HG02610 (cell line): ENCODE measurements at regions not wholly inside any gene's neighbourhood (a gene's known extent, or its start where the extent isn't known, plus 50 kb on each side); places are given as distances from the start of the nearest gene placed in this dataset.
"Not testable (repeated sequence)": the region's sequence is repeated elsewhere in the genome, so short reads cannot be mapped to it uniquely, and the experiment has no call there.

Experiments used
- ATAC-seq: cut with Tn5 transposase; IDR thresholded peaks from one replicate; pipeline ENCODE4 v1.9.1; 2021; ENCODE audit warnings: mild to moderate bottlenecking, moderate library complexity; ENCODE audit not compliant: unreplicated experiment

DNA sequence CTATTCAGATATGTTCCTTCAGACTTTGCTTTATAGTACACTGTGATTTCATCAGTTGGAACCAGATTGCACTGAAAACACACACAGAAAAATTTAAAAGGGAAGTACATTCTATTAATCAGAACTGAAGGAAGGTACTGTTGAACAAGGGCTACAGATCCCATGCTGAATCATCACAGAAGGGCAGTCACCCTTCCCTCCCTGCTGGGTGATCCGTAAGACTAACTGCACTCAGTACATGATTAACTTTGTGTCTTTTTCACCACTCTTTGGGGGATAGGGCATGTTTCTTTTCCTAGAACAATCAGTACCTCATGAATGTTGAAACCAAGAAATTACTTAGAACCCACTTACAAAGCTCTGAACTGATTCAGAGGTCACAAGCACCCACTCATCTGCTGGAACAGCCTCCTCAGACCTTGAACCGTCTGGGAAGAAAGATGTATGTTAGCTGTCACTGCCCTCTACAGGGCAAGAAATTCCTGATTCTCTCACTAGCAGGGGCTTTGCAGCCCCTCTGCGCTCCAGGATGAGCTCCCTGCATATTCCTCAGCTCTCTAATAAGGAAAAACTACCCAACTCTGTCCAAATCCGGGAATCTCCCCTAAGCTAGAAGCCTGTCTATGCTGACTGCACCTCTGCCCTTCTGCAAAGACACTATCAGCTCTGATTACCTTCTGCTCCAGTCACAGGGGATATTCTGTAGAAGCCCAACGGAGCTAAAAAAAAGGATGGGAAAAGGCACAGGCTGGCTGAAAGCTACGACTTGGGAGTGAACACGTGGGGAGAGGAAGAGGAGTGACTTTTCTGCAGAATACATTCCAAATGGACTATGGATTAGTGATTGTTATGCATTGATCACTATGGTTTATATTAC, 51.0 kb downstream of the IARS1 start:
- ATAC-seq: no peak

DNA sequence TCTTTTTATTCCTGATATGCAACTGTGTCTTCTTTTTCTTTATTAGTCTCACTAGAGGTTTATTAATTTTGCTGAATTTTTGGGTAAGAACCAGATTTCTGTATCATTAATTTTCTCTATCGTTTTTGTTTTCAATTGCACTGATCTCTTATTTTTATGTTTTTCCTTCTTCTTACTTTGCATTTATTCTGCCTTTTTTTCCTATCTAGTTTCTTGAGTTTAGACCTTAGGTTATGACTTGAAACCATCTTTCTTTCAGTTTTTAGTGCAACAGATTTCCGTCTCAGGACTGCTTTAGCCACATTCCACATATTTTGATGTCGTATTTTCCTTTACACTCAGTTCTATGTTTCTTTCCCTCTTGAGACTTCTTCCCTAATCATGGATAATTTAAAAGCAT, 56.6 kb downstream of the IARS1 start:
- ATAC-seq: no peak

DNA sequence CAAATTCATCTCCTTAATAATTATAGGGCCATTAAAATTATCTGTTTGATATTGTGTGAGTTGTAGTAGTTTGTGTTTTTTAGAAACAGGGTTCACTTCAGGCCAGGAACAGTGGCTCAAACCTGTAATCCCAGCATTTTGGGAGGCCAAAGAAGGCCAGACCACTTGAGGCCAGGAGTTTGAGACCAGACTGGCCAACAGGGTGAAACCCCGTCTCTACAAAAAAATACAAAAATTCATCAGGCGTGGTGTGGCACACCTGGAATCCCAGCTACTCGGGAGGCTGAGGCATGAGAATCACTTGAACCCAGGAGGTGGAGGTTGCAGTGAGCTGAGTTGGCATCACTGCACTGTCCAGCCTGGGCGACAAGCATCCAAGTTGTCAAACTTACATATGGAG, 57.0 kb downstream of the IARS1 start:
- ATAC-seq: no peak

DNA sequence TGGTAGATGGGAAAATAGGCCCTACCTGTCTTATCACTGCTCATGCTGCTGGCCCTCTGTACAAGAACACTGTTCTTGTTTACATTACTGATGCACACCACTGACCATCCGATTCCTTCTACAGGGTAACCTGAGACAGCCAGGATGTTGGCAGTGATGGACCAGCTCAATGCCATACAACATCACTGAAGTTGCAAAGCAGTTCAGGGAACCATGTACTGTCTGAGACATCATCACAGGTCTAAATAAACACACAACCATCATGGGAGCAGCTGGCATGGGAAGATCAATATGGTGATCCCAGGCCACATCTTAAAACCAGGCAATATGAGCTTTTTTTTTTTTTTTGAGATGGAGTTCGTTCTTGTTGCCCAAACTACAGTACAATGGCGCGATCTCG, 59.0 kb downstream of the IARS1 start:
- ATAC-seq: no peak

DNA sequence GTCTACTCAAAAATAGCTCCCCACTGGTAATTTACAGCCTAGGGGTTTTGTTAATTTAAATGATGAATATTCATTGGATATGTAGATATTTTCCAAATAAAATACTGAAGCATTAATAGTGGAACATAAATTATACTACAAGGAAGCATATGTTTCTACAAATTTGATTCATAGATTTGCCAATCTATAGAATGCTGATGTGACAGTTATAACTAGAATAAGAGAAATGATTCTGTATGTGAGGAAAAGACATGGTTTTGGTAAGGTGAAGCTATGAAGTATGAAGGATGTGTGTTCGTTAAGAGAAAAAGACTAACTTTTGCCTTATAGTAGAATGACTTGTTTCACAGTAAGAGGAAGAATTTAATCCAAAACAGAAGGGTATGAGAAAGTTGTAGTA, 61.3 kb downstream of the IARS1 start:
- no peak for ATAC-seq

DNA sequence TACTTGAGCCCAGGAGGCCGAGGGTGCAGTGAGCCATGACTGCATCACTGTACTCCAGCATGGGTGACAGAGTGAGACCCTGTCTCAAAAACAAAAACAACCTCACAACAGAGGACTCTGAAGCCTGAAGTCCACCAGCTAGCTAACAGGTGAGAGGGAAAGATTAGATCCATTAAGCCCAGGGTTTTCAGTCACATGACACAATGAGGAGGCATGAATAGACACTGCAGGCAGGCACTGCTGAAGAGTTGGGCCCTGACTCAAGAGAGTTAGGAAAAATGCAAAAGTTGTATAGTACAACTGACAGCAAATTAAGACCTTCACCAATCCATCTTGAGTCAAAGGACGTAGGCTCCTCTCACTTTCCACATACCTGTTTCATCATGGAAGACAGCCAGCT, 64.9 kb downstream of the IARS1 start:
- no peak for ATAC-seq

DNA sequence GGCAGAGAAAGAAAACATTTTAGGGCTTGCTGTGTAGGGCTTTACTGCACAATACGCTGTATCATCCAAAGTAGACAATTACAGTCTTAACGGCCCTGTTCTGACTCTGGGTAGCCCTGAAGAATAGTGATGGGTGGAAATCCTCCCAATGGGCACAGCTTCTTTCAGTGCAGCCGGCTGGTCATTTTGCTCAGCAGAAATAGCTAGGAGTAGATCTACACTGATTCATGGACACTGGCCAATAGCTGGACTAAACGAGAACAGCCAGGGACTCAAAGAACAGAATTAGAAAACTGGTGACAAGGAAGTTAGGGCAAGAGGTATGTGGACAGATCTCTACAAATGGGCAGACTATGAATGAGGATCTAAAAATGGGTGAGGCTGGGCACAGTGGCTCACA, 69.3 kb downstream of the IARS1 start:
- no peak for ATAC-seq

DNA sequence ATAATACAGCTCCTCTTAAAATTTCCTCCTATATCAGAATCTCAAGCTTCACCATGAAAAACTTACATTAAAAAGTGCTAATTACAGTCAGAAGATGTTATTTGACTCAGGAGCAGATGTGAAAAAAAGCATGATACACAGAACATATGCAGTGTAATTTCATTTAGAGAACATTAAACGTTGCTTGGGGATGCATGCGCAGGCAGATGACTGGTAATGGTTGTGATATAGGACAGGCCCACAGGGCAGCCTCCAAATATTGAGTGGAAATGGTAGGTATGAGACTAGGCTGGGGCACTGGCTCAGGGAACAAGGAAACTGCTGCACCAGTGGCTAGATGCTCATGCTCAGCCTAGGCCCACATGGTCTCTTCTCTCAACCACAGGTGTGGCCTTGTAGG, 69.7 kb downstream of the IARS1 start:
- ATAC-seq: no peak

DNA sequence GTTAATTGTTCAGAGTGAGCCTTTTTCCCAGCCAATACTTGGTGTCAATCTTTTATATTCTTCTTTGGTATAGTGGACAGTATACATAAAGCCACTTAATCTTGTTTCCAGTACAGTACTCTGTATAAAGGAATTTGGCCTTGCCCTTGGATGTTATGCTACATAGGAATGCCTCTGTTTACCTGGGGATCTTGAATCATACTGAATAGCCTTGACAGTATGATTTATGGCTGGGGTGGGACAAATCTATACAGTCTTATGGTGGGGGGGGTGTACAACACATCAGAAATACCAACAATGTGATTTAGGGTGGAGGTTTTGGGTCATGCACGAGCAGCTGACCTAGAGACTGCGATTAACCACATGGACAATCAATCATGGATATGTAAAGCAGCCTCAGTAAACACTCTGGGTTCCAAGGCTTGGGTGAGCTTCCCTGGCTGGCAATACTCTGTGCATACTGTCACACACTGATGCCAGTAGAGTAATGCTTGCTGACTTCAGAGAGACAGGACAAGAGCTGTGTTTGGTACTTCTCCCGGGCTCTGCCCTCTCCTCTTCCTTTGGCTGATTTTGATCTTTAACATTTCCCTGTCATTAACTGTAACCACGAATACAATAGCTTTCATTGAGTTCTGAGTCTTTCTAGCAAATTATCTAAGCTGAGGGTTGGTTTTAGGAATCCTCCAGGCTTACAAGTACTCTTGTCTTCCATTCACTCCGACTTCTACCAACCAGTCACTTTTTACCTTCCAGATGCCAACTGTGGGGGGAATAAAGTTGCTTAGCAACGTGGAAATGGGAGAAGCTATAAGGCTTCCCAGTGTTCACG, 84.6 kb downstream of the IARS1 start:
- ATAC-seq: no peak

DNA sequence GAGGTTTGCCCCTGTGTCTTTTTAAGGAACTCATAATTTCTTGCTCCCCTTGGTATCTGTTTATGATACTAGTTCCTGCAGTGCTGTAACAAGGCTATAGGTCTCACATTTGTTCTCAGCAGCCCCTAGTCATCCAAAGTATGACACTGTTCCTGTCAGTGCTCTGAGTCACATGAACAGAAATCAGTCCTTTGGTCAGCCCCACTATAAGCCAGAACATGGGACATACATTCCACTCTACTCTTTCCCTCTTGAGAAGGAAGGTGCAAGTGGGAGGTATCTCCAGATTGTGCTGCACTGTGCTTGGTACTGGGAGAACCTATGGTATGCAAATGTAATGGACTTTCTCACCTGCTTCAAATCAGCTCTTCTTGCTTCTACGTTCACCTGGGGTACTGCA, 87.0 kb downstream of the IARS1 start:
- ATAC-seq: no peak

DNA sequence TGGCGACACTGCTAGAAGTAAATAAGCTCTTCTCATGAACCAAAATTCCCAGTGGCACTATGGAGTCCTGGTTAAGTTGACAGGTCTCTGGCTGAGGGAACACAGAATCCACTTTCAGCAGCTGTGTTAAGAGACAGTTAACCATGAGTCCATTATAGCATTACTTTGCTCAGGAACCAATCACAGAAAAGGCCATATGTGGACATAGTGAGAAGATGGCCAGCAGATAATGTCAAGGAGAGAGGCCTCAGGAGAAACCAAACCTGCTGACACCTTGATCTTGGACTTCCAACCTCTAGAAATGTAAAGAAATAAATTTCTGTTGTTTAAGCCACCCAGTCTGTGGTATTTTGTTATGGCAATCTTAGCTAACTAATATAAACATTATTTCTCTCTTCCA, 88.7 kb upstream of the SPTLC1 start:
- not testable (repeated sequence) for ATAC-seq

DNA sequence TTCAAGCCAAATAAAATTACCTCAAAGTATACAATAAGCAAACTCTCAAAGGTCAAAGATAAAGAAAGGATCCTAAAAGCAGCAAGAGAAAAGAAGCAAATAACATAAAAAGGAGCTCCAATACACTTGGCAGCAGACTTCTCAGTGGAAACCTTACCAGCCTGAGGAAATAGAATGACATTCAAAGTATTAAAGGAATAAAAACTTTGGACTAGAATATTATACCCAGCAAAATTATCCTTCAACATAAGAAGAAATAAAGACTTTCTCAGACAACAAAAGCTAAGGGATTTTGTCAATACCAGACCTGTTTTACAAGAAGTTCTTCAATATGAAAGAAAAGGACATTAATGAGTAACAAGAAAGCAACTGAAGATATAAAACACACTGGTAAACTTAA, 83.0 kb upstream of the SPTLC1 start:
- ATAC-seq: not testable (repeated sequence)

DNA sequence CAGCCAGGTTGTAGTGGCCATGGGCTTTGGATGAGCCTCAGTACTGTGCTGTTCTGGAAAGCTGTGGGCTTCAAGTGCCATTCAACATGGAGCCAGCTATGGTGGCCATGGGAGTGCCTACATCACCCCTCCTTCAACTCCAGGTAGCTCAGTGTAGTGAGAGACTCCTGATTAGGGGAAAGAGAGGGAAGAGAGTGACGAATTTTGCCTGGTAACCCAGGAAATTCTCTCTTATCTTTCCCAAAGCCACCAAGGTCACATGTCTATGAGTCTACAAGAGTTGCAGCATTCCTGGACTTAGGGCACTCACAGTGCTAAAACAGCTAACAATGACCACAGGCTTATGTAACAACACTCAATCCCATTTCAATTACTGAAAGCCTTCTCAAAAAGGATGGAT, 81.7 kb upstream of the SPTLC1 start:
- no peak for ATAC-seq

DNA sequence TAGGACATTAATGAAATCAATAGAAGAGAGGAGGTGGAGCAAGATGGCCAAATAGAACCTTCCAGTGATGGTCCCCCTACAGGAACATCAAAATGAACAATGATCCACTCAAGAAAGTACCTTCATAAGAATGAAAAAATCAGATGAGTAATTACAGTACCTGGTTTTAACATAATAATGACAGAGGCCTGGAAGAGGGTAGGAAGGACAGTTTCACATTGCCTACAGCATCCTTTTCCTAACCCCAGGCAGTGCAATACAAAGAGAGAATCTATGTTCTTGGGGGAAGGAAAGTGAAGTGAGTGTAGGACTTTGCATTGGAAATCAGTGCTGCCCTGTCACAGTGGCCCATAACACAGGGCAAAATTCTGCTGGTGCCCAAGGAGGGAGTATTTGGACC, 81.2 kb upstream of the SPTLC1 start:
- ATAC-seq: no peak

DNA sequence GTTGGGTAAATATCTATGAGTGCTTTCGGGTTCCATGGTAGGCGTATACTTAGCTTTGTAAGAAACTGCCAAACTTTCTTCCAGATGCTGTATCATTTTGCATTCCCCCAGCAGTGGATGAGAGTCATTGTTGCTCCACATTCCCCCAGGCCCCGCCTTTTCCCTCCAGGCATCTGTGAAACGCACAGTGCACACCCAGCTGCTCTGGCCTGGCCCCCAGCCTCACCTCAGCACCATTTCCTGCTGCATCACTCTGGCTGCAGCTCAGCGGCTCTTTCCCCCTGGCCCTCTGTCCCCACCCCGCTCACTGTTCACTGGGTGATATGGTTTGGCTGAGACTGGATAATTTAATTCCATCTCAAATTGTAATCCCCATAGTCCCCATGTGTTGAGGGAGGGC, 76.6 kb upstream of the SPTLC1 start:
- ATAC-seq: no peak

DNA sequence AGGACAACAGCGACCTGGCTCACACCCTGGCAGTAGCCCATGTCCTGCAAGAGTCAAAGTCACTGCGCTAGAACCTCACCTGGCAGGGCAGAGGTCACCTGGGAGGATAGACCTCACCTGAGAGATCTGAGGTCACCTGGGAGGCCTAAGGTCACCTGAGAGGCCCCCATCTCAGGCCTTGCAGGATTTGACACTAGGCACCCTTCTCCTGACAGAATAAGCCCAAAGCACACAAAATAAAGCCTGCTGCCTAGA, 75.2 kb upstream of the SPTLC1 start:
- no peak for ATAC-seq

DNA sequence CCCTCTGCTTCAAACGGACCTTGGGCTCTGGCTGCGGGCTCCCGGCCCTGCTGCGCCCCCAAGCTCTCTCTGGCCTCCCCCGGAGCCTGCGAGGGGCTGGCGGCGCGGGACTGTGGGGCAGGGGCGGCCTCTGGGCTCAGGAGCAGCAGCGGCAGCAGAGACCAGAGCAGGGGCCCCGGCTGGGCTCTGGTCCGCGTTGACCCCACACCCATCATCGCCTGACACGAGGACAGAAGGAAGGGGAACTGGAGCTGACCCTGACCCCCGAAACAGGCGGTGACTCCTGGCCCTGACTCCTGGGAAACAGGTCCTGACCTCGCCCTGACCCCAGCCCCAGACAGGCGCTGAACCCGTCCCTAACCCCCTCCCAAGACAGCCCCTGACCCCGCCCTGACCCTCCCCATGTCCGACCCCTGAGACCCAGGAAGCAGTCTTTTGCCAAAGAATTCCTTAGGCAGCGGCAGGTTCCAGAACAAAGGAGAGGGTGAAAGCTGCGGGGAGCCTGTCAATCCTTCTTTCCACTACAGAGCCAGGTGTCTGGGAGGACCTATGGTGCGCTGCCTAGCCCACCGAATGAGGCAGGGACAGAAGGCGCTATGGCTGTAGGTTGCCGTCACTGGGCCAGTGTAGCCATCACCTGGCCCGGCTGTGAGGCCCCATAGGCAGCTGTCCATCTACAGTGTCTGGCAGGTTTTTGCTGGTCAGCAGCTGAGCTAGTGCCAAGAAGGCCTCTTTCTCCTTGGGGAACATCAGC, 74.7 kb upstream of the SPTLC1 start:
- ATAC-seq: no peak

DNA sequence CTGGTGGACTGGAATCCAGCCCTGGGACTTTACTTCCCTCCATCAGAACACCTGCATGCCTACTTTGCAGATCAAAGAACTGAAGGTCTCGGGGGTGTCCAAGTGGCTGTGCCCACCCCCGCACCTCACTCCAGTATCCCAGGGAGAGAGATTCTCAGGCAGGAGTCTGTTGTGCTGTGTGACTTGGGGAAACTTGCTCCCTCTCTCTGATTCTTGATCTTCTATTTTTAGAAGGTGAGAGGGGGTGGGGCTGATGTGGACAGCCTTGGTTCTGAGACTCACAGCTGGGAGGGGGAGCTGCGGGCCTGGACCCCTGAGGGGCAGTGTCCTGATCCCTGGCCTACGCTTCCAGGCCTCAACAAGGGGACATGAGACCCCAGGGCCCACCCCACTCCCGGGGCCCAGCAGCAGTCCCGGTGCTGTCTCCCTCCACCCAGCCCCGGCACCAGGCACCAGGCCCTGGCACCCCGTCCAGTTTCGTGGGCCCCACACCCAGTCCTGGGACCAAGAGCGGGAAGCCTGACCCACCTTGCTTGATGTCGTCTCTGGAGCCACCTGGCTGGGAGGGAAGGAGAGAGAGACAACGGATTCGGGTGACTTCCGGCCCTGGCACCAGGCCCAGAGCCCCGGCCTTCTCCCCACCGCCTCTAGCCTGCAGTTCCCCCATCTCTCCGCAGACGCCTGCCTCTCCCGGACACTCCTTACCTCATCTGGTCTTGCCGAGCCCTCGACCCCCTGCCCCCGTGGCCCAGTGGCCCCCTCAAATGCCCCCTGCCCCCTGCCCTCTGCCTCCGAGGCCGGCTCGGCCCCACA, 74.0 kb upstream of the SPTLC1 start:
- ATAC-seq: no peak

DNA sequence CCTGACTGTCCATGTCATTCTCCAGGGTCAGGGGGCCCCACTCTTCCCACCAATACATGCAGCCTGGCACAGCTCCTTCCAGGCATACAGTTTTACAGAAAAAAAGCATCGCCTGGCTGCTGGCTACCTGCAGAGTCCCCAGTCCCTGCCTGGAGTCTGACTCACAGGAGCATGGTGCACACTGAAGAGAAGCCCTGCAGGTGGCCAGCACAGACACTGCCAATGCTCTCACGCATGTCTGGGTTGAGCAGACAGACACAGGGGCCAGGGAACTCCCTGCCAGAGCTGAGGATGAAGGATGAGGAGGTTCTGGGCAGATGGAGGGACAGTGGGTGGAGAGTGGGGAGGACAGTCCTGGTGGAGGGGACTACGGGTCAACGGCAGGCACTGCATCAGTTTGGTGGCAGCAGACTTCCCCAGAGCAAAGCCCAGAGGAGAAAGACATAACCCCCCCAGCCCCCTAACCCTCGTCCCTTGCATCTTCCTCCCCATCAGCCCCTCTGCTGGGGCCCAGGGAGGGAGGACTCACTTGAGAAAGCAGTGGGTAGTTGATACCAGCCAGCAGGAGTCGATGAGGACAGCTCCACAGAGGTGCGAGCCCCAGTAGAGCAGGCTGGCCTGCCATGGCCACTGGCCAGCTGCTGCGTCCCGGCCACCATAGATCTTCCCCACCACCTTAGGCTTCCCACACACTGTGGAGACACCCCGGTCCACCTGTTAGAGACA, 72.9 kb upstream of the SPTLC1 start:
- no peak for ATAC-seq

DNA sequence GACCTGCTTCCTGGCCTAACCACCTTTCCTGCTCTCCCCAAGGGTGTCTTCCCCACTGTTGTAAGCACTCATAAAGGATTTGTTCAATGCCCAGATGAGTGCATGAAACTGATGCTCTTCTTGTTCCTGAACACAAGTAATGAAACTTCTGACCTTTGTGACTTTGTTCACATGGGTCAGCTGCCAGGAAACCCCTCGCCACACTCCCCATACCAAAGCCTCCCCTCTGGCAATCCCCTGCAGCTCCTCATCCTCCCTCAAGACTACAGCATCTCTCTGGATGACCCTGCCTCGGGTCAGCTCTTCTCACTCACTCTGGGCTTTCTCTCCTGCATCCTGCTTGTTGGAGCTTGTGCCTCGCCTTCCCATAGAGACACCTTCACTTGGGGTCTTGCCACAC, 72.2 kb upstream of the SPTLC1 start:
- no peak for ATAC-seq
